ENCODE measurements at regions not wholly inside any gene's neighbourhood (a gene's known extent, or its start where the extent isn't known, plus 50 kb on each side); places are given as distances from the start of the nearest gene placed in this dataset.

DNA sequence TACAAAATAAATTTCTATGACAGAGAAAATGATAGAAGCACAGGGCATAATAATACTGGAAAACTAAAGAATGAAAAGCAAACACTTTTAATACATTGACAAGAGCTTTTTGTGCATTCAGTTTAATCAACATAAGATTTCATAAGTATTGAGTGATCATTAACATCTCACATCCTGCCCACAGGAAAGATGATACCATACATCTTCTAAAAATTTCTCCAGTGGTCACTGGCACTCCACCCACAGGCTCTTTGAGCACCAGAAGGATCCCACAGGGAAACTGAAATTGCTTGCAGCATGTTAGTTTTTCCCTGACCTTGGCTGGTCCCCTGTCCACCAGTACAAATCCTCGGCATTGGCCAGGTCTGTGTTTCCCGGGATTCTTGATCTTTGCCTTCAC lies 186.0 kb downstream of the CEMIP2 start:
- DNase-seq (ENCODE audit: low spot score) = no peak
- in situ Hi-C loops (cut with MboI; ENCODE audit: low pct_unique_long_range_greater_than_20kb, low sequenced_read_pairs, unreplicated experiment) = no loop called here
- TF ChIP-seq, protein P1, sequence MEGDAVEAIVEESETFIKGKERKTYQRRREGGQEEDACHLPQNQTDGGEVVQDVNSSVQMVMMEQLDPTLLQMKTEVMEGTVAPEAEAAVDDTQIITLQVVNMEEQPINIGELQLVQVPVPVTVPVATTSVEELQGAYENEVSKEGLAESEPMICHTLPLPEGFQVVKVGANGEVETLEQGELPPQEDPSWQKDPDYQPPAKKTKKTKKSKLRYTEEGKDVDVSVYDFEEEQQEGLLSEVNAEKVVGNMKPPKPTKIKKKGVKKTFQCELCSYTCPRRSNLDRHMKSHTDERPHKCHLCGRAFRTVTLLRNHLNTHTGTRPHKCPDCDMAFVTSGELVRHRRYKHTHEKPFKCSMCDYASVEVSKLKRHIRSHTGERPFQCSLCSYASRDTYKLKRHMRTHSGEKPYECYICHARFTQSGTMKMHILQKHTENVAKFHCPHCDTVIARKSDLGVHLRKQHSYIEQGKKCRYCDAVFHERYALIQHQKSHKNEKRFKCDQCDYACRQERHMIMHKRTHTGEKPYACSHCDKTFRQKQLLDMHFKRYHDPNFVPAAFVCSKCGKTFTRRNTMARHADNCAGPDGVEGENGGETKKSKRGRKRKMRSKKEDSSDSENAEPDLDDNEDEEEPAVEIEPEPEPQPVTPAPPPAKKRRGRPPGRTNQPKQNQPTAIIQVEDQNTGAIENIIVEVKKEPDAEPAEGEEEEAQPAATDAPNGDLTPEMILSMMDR (IDR thresholded peaks at IDR 0.05; ENCODE audit: extremely low read depth, insufficient read depth, missing control alignments) = no peak

DNA sequence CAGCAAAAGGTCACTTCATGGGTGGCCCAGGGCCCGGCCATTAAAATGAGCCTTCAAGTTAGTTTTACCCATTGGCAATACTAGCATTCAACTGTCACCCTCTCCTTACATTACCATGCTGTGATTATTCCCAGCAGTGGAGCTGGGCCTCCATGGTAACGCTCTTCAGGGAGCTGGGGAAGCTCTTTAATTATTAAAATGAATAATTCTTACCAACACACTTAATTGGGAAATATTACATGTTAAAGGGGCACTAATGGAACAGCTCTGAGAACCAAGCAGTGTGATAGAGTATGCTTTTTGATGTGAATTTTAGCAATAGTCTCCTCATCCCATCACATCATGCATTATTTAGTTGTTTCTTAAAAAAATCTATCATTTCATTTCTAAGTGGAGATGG lies 187.2 kb downstream of the CEMIP2 start:
- in situ Hi-C loops (cut with MboI; ENCODE audit: low pct_unique_long_range_greater_than_20kb, low sequenced_read_pairs, unreplicated experiment) = no loop called here

DNA sequence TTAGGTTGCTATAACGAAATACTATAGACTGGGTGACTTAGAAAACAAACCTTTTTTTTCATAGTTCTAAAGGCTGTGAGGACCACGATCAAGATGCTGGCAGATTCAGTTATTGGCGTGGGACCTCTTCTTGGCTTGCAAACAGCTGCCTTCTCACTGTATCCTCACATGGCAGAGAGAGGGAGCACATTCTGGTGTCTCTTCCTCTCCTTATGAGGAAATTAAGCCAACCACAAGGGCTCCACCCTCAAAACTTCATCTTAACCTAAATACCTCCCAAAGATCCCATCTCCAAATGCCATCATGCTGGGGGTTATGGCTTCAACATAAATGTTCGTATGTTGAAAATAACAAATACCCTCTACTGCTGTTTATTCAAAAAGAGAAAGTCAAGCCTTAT lies 197.1 kb downstream of the CEMIP2 start:
- TF ChIP-seq, protein P1 (IDR thresholded peaks at IDR 0.05; ENCODE audit: extremely low read depth, insufficient read depth, missing control alignments) = no peak
- in situ Hi-C loops (cut with MboI; ENCODE audit: low pct_unique_long_range_greater_than_20kb, low sequenced_read_pairs, unreplicated experiment) = no loop called here
- DNase-seq (ENCODE audit: low spot score) = no peak

More for the DNA sequence above, 187.2 kb downstream of the CEMIP2 start:
- TF ChIP-seq, protein P1 (IDR thresholded peaks at IDR 0.05; ENCODE audit: extremely low read depth, insufficient read depth, missing control alignments) = no peak
- no peak for DNase-seq (ENCODE audit: low spot score)

DNA sequence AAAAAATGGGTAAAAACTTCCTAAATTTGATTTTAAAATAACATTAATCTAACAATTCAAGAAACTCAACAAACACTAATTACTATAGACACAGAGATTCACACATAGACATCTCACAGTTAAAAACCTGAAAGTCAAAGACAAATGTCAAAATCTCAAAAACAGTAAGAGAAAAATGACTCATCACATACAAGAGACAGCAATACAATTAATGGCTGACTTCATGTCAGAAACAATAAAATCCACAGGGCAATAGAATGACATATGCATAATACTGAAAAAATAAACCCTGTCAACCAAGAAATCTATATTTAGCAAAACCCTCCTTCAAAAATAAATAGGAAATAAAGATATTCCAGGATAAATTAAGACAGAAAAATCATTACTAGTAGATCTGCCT lies 200.4 kb downstream of the CEMIP2 start:
- no peak for DNase-seq (ENCODE audit: low spot score)
- in situ Hi-C loops (cut with MboI; ENCODE audit: low pct_unique_long_range_greater_than_20kb, low sequenced_read_pairs, unreplicated experiment) = no loop called here
- TF ChIP-seq, protein P1 (IDR thresholded peaks at IDR 0.05; ENCODE audit: extremely low read depth, insufficient read depth, missing control alignments) = no peak

GRCh38 chr9:71562140-71562539 lies 206.2 kb downstream of the CEMIP2 start:
- TF ChIP-seq, protein P1 (IDR thresholded peaks at IDR 0.05; ENCODE audit: extremely low read depth, insufficient read depth, missing control alignments) = no peak

GRCh38 chr9:71557310-71557709 lies 211.0 kb downstream of the CEMIP2 start:
- in situ Hi-C loops (cut with MboI; ENCODE audit: low pct_unique_long_range_greater_than_20kb, low sequenced_read_pairs, unreplicated experiment) = no loop called here
- TF ChIP-seq, protein P1 (IDR thresholded peaks at IDR 0.05; ENCODE audit: extremely low read depth, insufficient read depth, missing control alignments) = no peak
- DNase-seq (ENCODE audit: low spot score) = no peak

More at GRCh38 chr9:71562140-71562539, 206.2 kb downstream of the CEMIP2 start:
- DNase-seq (ENCODE audit: low spot score) = no peak
- in situ Hi-C loops (cut with MboI; ENCODE audit: low pct_unique_long_range_greater_than_20kb, low sequenced_read_pairs, unreplicated experiment) = no loop called here

DNA sequence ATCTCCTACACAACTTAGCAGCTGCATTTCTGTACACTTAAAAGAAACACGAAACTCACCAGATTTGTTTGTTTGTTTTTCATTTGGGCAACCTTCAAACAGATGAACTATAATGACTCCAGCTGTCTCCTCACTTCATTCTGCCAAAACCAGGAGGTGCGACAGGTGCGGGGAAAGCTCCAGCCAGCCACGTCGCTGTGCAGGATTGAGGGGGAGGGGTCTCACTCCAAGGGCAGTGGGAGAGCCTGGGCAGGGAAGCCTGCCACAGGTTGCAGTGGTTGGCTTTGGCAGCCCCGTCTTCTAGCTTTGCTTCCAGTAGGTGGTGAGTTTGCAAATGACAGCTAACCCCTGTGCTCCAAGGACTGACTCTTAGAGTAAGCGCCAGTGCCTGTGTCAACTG lies 215.8 kb downstream of the CEMIP2 start:
- TF ChIP-seq, protein P1 (IDR thresholded peaks at IDR 0.05; ENCODE audit: extremely low read depth, insufficient read depth, missing control alignments) = no peak
- DNase-seq (ENCODE audit: low spot score) = no peak
- in situ Hi-C loops (cut with MboI; ENCODE audit: low pct_unique_long_range_greater_than_20kb, low sequenced_read_pairs, unreplicated experiment) = no loop called here

All from GM13977 (cell line).